B cell (primary cell): ENCODE measurements at regions not wholly inside any gene's neighbourhood (a gene's known extent, or its start where the extent isn't known, plus 50 kb on each side); places are given as distances from the start of the nearest gene placed in this dataset.

Experiments
- ATAC-seq: fragments of 200-7000 bp; cut with Tn5 transposase; one replicate; pipeline ENCODE4 v1.10.0; 2021; ENCODE audit warnings: low read depth, mild to moderate bottlenecking, moderate number of reproducible peaks, moderate library complexity
- CTCF ChIA-PET: fragments of 350-600 bp; sonication (Branson Sonifier 250); formaldehyde crosslinking; loops from one replicate; lab custom pipeline; 2021; ENCODE audit warnings: antibody characterized with exemption, inconsistent platforms; lab: Charles Lee
- POLR2A ChIA-PET: fragments of 350-600 bp; sonication (Branson Sonifier 250); formaldehyde crosslinking; loops from one replicate; lab custom pipeline; 2021; ENCODE audit warnings: antibody characterized with exemption; lab: Charles Lee
- DNase-seq: peaks from one replicate; pipeline ENCODE4 v3.0.0; 2013
- H2AFZ ChIP-seq: 2 replicates; pipeline ENCODE4 v1.6.1; 2012; ENCODE audit warnings: mild to moderate bottlenecking, low read depth, low read length; ENCODE audit not compliant: insufficient read depth, poor library complexity, severe bottlenecking
- H3K27ac ChIP-seq, 2 donors: 1 replicate in 1 of 2; 2 replicates in 1 of 2; pipeline ENCODE4 v1.5.1; 2012 to 2013; ENCODE audit warnings: low read length in 2 of 2, mild to moderate bottlenecking in 2 of 2, moderate library complexity in 1 of 2
- H3K27me3 ChIP-seq, 4 experiments: fragments of 200-600 bp in 1 of 4; sonication (generic) in 1 of 4; replicated peaks in 1 of 4; 1 replicate in 2 of 4; 2 replicates in 2 of 4; pipeline versions ENCODE4 v1.6.1 to v1.7.0; 2013 to 2016; ENCODE audit warnings: low read length in 3 of 4, mild to moderate bottlenecking in 2 of 4, mixed read lengths in 1 of 4, moderate library complexity in 1 of 4; ENCODE audit not compliant: insufficient read depth in 4 of 4, control insufficient read depth in 3 of 4; ENCODE audit errors: control extremely low read depth in 1 of 4
- H3K36me3 ChIP-seq, 2 experiments: replicated peaks in 1 of 2; 1 replicate in 1 of 2; 2 replicates in 1 of 2; pipeline versions ENCODE4 v1.6.1 to v1.7.1; 2013; ENCODE audit warnings: low read length in 1 of 2; ENCODE audit not compliant: insufficient read depth in 2 of 2, control insufficient read depth in 1 of 2; ENCODE audit errors: control extremely low read depth in 1 of 2, extremely low read depth in 1 of 2
- H3K4me1 ChIP-seq, 2 donors: fragments of 200-600 bp in 1 of 2; sonication (generic) in 1 of 2; 1 replicate in 1 of 2; 2 replicates in 1 of 2; pipeline versions ENCODE4 v1.5.1 to v1.6.1; 2013 to 2017; ENCODE audit warnings: low read length in 2 of 2; ENCODE audit not compliant: control insufficient read depth in 2 of 2, insufficient read depth in 2 of 2
- H3K4me2 ChIP-seq: replicated peaks from 2 replicates; pipeline ENCODE3; 2012; ENCODE audit warnings: mild to moderate bottlenecking, low read depth, low read length; ENCODE audit not compliant: poor library complexity, severe bottlenecking
- H3K4me3 ChIP-seq, 5 experiments: fragments of 200-600 bp in 1 of 5; sonication (generic) in 1 of 5; 1 replicate in 3 of 5; 2 replicates in 2 of 5; pipeline versions ENCODE4 v1.5.1 to v1.7.0; 2011 to 2016; ENCODE audit warnings: low read length in 4 of 5, mild to moderate bottlenecking in 4 of 5, low read depth in 2 of 5, control low read depth in 1 of 5, moderate library complexity in 1 of 5; ENCODE audit not compliant: insufficient read depth in 1 of 5; ENCODE audit errors: control extremely low read depth in 1 of 5, extremely low read depth in 1 of 5
- H3K79me2 ChIP-seq: fragments of 200-600 bp; sonication (generic); one replicate; pipeline ENCODE4 v1.6.0; 2016; ENCODE audit warnings: low read length; ENCODE audit not compliant: control insufficient read depth, insufficient read depth
- H3K9ac ChIP-seq: fragments of 200-600 bp; sonication (generic); 2 replicates; pipeline ENCODE4 v1.6.1; 2017; ENCODE audit warnings: mild to moderate bottlenecking, low read length, moderate library complexity
- H3K9me3 ChIP-seq, 3 donors: one replicate each; pipeline versions ENCODE4 v1.6.1 to v1.7.1; 2013; ENCODE audit warnings: low read length in 2 of 3; ENCODE audit not compliant: control insufficient read depth in 2 of 3, insufficient read depth in 1 of 3; ENCODE audit errors: control extremely low read depth in 1 of 3
- H4K20me1 ChIP-seq: 2 replicates; pipeline ENCODE4 v1.6.0; 2012; ENCODE audit warnings: mild to moderate bottlenecking, low read length; ENCODE audit not compliant: insufficient read depth, control insufficient read depth, poor library complexity, severe bottlenecking
- H3K27ac Mint-ChIP-seq: one replicate; pipeline ENCODE4 v1.8.0; 2021; ENCODE audit warnings: mixed read lengths
- H3K27me3 Mint-ChIP-seq: one replicate; pipeline ENCODE4 v1.8.0; 2021; ENCODE audit warnings: mixed read lengths
- H3K4me1 Mint-ChIP-seq: one replicate; pipeline ENCODE4 v1.8.0; 2021; ENCODE audit warnings: mixed read lengths
- H3K4me3 Mint-ChIP-seq: one replicate; pipeline ENCODE4 v1.8.0; 2021; ENCODE audit warnings: mixed read lengths
- H3K9me3 Mint-ChIP-seq: one replicate; pipeline ENCODE4 v1.8.0; 2022; ENCODE audit warnings: mixed read lengths; ENCODE audit not compliant: insufficient read depth
- EZH2 ChIP-seq: IDR thresholded peaks from 2 replicates; pipeline ENCODE4 v1.6.1; 2012; ENCODE audit warnings: borderline replicate concordance, low read depth, mild to moderate bottlenecking, moderate library complexity, low read length; ENCODE audit not compliant: insufficient read depth, poor library complexity, severe bottlenecking
- WGBS: methylation state at CpG from one replicate; pipeline ENCODE4 v1.1.5; 2013; ENCODE audit warnings: missing lambda C conversion rate; ENCODE audit not compliant: insufficient coverage; 5-methylcytosine and 5-hydroxymethylcytosine counted together
- intact Hi-C: fragments of 100-400 bp; cut with micrococcal nuclease; formaldehyde crosslinking; loops from one replicate; pipeline ENCODE4 v1.10.0; 2022
- TF ChIP-seq, protein P1 (sequence below): fragments of 200-600 bp; IDR thresholded peaks from one replicate; pipeline ENCODE4 v1.8.0; 2022; ENCODE audit warnings: antibody characterized with exemption, mild to moderate bottlenecking

DNA sequence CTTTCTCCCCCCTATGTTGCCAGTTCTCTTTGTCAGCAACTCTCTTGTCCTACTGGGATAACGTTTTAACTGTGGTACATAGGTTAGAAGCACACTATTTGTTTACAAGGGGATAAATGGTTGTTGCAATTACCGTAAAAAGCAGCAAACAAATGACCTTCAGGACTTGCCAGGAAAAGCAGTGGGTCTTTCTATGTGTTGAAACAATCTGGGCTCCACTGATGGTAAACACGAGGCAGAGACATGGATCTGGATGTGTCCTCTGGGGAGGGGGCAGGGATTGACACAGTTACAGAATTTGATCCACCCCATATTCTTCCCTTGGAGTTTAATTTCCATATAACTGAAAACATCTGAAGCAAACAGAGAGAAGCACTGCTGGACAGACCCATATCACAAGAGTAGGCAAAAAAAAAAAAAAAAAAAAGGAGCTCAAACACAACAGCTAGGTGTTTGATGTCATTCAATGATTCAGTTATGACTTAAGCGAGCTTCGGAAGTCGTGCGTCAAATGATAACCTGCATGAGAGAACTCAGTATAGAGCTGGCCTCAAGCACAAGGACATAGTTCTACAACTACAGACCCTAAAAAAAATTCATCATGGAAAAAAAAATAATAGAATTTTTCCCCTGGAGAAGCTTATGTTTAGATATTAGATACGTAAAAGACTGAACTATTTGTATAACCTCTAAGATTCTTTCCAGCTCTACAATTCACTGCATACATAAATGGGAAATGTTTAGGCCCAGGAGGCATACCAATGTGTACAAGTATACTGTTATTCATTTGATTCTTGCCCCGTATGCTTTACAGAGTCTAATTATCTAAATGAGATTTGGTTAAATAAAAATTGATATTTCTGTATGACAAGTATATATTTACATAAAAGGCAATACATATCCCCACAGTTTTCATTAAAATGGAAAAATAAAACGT, 127.7 kb downstream of the ALDH8A1 start:
- H3K27me3 Mint-ChIP-seq = peaks cover 3% of the 10 kb centered on the region
- ChIA-PET POLR2A (no interaction called here), CTCF (interaction anchor here (0.6 to 4.4 kb wide), 22 partner anchors 10 to 898 kb away, joined by 3 to 53 read pairs (median 4); no protein-coding TSS in a partner anchor)
- peaks cover under 1% of the 10 kb centered on the region for H3K4me1 Mint-ChIP-seq
- no peaks in the 10 kb centered on the region for H3K9me3 Mint-ChIP-seq
- no peak overlapping the region for H3K4me3 Mint-ChIP-seq
- no peak overlapping the region for H3K27ac Mint-ChIP-seq
- no peaks in the 10 kb centered on the region for H3K9me3 ChIP-seq
- intact Hi-C loops = loop anchor here (2.0 kb wide), 1 partner anchor 61 kb away; no protein-coding TSS in a partner anchor
- H3K4me3 ChIP-seq = no peak overlapping the region
- 92% methylated on average over 2 of the region's 10 CpGs for WGBS
- no peaks in the 10 kb centered on the region for H3K79me2 ChIP-seq
- H3K9ac ChIP-seq = no peak overlapping the region
- H2AFZ ChIP-seq = peak overlapping the region; percentile 23
- H3K36me3 ChIP-seq = no peaks in the 10 kb centered on the region
- H4K20me1 ChIP-seq = no peaks in the 10 kb centered on the region
- no peak overlapping the region for H3K4me2 ChIP-seq
- no peaks in the 10 kb centered on the region for H3K27me3 ChIP-seq
- ATAC-seq (no peak), DNase-seq (no peak)
- no peak for TF ChIP-seq EZH2
- TF ChIP-seq, protein P1, sequence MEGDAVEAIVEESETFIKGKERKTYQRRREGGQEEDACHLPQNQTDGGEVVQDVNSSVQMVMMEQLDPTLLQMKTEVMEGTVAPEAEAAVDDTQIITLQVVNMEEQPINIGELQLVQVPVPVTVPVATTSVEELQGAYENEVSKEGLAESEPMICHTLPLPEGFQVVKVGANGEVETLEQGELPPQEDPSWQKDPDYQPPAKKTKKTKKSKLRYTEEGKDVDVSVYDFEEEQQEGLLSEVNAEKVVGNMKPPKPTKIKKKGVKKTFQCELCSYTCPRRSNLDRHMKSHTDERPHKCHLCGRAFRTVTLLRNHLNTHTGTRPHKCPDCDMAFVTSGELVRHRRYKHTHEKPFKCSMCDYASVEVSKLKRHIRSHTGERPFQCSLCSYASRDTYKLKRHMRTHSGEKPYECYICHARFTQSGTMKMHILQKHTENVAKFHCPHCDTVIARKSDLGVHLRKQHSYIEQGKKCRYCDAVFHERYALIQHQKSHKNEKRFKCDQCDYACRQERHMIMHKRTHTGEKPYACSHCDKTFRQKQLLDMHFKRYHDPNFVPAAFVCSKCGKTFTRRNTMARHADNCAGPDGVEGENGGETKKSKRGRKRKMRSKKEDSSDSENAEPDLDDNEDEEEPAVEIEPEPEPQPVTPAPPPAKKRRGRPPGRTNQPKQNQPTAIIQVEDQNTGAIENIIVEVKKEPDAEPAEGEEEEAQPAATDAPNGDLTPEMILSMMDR = no peak
- H3K27ac ChIP-seq = no peak overlapping the region
- H3K4me1 ChIP-seq = no peaks in the 10 kb centered on the region

GRCh38 chr6:134821397-134821796, 128.5 kb downstream of the ALDH8A1 start:
- 70% methylated on average over 2 of the region's 4 CpGs for WGBS

More at GRCh38 chr6:134821397-134821796, 128.5 kb downstream of the ALDH8A1 start:
- H3K79me2 ChIP-seq = no peaks in the 10 kb centered on the region
- no peak overlapping the region for H3K9ac ChIP-seq
- H3K9me3 Mint-ChIP-seq = no peaks in the 10 kb centered on the region
- no peaks in the 10 kb centered on the region for H3K4me1 Mint-ChIP-seq
- no peaks in the 10 kb centered on the region for H3K36me3 ChIP-seq
- no peaks in the 10 kb centered on the region for H3K27me3 ChIP-seq
- no peak overlapping the region for H3K27ac Mint-ChIP-seq
- TF ChIP-seq, protein P1 = no peak
- H3K4me1 ChIP-seq = no peaks in the 10 kb centered on the region
- ATAC-seq (no peak), DNase-seq (no peak)
- CTCF ChIA-PET = interaction anchor here (1.5 to 4.4 kb wide), 4 partner anchors 61 to 665 kb away, joined by 5 to 35 read pairs (median 7); no protein-coding TSS in a partner anchor
- H3K4me2 ChIP-seq = no peak overlapping the region
- POLR2A ChIA-PET = no interaction called here
- H3K27me3 Mint-ChIP-seq = peaks cover 3% of the 10 kb centered on the region
- H3K4me3 Mint-ChIP-seq = no peak overlapping the region
- intact Hi-C loops = no loop called here
- no peak overlapping the region for H3K27ac ChIP-seq
- H4K20me1 ChIP-seq = no peaks in the 10 kb centered on the region
- no peak overlapping the region for H3K4me3 ChIP-seq
- no peak overlapping the region for H2AFZ ChIP-seq
- no peaks in the 10 kb centered on the region for H3K9me3 ChIP-seq
